HG02840 (cell line): ENCODE measurements at regions not wholly inside any gene's neighbourhood (a gene's known extent, or its start where the extent isn't known, plus 50 kb on each side); places are given as distances from the start of the nearest gene placed in this dataset.
"Not testable (repeated sequence)": the region's sequence is repeated elsewhere in the genome, so short reads cannot be mapped to it uniquely, and the experiment has no call there.

Experiments
- ATAC-seq: cut with Tn5 transposase; IDR thresholded peaks from one replicate; pipeline ENCODE4 v1.9.1; 2021; ENCODE audit warnings: mild to moderate bottlenecking, moderate library complexity, moderate number of reproducible peaks; ENCODE audit not compliant: unreplicated experiment, low FRiP score

GRCh38 chr11:34797497-34797896 is 118.7 kb downstream of the APIP start:
- ATAC-seq = not testable (repeated sequence)

DNA sequence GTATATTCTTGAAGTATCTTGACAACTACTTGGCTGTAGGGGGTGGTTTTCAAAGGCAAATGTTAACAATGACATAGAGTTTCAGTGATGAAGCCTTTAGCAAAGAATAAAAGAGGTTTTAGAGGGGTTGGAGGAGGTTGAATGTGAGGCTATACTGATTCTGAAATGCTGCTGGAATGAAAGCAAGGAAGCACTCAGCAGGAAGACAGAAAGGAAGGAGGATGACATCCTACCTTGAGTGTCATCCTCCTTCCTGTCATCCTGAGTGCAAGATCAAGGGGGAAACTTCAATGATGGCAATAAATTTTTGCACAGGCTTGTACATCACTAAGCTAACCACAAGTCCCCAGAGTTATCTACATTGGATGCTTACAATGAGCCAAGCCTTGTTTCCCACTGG is 120.5 kb downstream of the APIP start:
- ATAC-seq = no peak

- ATAC-seq = no peak
Measured at GRCh38 chr11:34794696-34795095, 121.5 kb downstream of the APIP start.

- ATAC-seq = no peak
Measured at GRCh38 chr11:34793666-34794065, 122.5 kb downstream of the APIP start.

- ATAC-seq = no peak
Measured at GRCh38 chr11:34792814-34793258, 123.3 kb downstream of the APIP start.

DNA sequence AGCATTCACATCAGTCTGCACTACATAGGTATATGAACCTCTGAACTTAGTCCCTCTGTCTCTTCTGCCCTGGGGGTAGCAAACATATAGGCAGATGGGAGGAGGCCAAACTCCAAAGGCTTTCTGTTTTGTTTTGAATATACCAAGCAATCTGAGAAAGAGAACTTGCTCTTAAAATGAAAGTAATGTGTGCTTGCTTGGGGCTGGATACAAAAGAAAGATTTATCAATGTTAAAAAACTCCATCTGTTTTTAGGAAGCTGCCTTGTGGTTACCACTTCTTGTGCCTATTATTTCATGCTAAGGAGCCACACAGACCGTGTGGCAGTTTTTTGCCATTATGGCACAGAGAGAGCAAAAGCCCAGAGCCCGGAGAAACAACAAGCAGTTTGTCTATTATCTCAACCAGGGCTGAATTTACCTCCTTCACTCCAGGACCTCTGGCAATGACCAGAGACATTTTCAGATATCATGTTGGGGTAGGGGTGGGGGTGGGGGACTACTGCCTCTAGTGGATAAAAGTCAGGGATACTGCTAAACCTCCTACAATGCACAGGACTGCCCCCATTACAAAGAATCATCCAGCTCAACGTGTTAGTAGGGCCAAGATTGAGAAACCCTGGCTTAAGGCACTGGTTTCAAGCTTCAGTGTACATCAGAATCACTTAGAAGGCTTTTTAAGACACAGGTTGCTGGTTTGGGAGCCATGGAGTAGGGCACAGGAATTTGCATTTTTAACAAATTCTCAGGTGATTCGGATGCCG is 124.2 kb downstream of the APIP start:
- ATAC-seq = no peak

DNA sequence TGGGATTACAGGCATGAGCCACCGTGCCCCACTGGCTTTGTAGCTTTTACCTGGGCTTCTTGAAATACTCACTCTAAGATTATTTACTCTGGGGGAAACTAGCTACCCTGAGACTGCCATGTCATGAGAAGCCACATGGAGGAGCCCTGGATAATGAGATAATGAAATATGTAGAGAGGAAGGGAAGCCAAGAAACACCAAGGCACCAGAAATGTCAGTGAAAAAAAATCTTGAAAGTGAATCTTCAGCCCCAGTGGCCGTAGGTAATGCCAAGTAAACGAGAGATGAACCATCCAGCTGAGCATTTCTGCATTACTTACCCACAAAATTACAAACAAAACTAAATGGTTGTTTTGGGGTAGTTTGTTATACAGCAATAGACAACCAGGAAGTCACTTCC is 125.6 kb downstream of the APIP start:
- ATAC-seq = no peak

GRCh38 chr11:34789196-34789834 is 126.9 kb downstream of the APIP start:
- ATAC-seq = no peak

DNA sequence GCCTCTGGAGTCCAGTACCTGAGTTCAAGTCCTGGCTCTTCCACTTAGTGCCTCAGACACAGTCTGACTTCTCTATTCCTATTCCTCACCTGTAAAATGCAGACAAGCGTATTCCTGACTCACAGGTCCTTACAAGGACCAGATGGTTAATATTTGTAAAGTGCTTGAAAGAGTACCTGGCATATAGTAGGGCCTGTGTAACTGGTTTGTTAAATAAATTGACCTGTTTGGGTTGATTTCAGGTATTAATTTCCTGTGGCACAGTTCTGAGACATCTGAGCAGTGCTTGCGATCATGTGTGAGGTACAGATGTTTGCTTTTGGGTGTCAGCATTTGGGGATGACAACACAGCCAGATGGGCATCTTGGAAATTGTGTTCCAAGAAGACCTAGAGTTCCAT is 127.5 kb downstream of the APIP start:
- ATAC-seq = no peak

GRCh38 chr11:34787895-34788294 is 128.3 kb downstream of the APIP start:
- ATAC-seq = no peak

- no peak for ATAC-seq
Measured at GRCh38 chr11:34787348-34787747, 128.8 kb downstream of the APIP start.

GRCh38 chr11:34784318-34784841 is 131.8 kb downstream of the APIP start:
- ATAC-seq = no peak

DNA sequence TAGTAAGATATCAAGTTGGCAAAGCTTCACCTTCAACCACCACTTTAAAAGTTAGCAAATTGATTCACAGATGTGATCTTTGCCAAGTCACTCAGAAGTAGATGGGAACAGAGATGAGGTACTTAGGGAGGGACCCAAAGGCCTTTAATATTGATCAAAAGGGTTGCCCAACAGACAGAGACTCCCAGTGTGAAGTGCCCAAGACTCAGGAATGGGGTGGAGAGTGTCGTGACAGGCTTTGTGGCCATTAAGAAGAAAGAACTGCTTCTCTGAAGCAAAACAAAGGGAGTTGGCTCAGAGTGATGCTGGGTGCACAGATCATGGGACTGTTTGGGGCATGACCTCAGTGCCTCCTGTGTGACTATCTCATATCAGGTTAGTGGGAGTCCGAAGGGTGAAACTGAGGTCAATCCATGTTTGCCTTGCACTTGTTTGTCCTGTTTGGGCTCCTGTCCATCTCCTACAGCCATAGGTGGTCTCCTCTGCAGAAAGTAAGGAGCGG is 132.3 kb downstream of the APIP start:
- ATAC-seq = no peak

GRCh38 chr11:34781826-34782225 is 134.4 kb downstream of the APIP start:
- not testable (repeated sequence) for ATAC-seq

- ATAC-seq = no peak
Measured at GRCh38 chr11:34775417-34775888, 140.7 kb downstream of the APIP start.

DNA sequence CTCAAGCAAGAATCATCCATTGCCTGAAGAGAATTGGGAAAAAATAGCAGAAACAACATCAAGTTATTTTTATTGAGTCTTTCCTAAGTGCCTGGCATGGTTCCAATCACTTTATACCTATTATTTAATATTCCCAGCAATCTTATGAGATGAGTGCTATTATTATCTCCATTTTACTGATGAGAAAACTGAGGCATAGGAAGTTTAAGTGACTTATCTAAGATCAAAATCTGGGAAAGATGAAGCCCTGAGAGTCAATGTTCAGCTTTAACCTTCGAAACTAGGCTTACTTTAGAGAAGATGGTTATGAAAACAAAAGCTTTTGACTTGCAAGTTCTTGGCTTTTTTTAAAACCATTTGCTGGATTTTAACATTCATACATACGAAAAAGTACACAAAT is 141.6 kb downstream of the APIP start:
- ATAC-seq = no peak

DNA sequence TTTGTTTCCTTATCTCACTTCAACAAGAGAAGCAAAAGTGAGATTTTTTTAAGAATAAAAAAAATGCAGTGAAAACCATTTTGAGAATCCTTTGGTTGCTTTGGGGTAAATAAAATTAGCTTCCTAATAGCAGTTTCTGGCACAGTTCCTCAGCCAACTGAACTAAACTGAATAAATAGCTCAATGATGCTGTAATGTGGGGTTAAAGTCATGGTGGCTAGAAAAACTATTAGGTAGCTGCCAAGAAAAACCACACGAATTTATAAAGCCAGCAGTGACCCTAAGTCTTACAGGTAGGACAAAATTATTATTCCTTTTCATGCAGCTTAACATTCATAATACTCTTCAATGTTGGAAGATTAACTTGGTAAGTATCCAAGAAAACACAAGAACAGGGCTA is 142.4 kb downstream of the APIP start:
- no peak for ATAC-seq

DNA sequence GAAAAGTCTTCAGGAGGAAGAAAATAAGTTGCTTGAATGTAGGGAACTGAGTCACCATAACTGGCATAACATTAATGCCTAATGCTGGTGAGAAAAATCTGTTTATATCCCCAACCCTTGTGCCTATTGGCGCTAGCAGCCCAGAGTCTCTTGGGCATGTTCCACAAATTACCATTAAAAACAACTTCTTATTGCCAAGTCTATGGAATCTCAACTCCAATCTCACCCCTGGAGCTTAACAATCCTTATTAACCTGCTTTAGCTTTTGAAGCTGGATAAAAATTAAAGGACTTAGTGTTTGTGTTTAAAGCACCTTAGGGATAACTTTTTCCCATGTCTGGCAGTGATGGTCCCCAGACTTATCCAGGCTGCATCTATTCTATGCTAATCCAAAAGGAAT is 143.0 kb downstream of the APIP start:
- ATAC-seq = no peak

- no peak for ATAC-seq
Measured at GRCh38 chr11:34770111-34770510, 146.1 kb downstream of the APIP start.

DNA sequence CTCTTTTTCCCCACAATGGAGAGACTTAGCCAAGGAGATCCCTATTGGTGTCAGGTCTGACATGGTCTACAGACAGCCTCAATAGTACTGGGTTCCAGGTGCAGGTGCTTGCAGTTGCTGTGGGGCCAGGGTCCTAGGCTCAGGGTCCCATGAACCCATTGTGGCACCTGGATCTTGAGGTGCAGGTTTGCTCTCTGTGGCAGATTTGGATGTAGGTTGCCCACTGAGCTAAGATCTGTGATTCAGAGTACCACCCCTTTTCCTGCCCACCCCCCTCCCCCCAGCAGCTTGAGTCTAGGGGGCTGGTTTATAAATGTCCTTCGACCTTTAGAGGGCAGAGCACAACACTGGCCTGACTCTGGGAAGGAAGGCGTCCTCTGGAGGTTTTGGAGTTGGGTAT is 147.0 kb downstream of the APIP start:
- no peak for ATAC-seq

DNA sequence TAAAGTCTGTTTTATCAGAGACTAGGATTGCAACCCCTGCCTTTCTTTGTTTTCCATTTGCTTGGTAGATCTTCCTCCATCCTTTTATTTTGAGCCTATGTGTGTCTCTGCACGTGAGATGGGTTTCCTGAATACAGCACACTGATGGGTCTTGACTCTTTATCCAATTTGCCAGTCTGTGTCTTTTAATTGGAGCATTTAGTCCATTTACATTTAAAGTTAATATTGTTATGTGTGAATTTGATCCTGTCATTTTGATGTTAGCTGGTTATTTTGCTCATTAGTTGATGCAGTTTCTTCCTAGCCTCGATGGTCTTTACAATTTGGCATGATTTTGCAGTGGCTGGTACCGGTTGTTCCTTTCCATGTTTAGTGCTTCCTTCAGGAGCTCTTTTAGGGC is 141.7 kb downstream of the EHF start:
- not testable (repeated sequence) for ATAC-seq

GRCh38 chr11:34758262-34758661 is 137.4 kb downstream of the EHF start:
- ATAC-seq = no peak
